A673 (cell line): ENCODE measurements at regions not wholly inside any gene's neighbourhood (a gene's known extent, or its start where the extent isn't known, plus 50 kb on each side); places are given as distances from the start of the nearest gene placed in this dataset.

Experiments
- CTCF ChIP-seq: fragments of 300-800, 200-600 bp; sonication (generic); conservative IDR thresholded peaks from 2 replicates; pipeline ENCODE4 v1.5.1; 2017; ENCODE audit warnings: low read depth, mild to moderate bottlenecking, antibody characterized with exemption, low read length, moderate library complexity, mixed read lengths
- EZH2 ChIP-seq: fragments of 200-600 bp; sonication (generic); IDR thresholded peaks from 2 replicates; pipeline ENCODE4 v1.6.1; 2017; ENCODE audit warnings: borderline replicate concordance, low read depth, mild to moderate bottlenecking, mixed read lengths, antibody characterized with exemption, low read length; ENCODE audit not compliant: poor library complexity, severe bottlenecking

GRCh38 chr16:51255349-51255972, 104.4 kb upstream of the SALL1 start:
- TF ChIP-seq CTCF (no peak), EZH2 (no peak)
